ENCODE measurements at regions not wholly inside any gene's neighbourhood (a gene's known extent, or its start where the extent isn't known, plus 50 kb on each side); places are given as distances from the start of the nearest gene placed in this dataset.

DNA sequence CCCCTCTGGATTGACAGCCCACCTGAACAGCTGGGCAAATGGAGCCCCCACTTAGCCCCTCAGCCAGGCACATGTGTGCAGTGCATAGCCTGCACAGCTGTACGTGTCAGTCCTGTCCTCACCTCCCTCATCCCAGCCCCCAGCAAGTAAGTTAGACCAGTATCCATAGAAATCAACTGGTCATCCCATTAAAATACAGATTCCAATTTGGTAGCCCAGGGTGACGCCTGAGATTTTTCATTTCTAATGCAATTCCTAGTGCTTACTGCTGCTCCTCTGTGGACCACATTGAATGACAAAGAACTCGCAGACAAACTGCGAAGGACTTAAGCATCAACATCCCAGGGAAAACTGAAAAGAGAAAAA is 99.0 kb upstream of the GJB5 start:
- DNase-seq (ENCODE audit: low spot score) = no peak

DNA sequence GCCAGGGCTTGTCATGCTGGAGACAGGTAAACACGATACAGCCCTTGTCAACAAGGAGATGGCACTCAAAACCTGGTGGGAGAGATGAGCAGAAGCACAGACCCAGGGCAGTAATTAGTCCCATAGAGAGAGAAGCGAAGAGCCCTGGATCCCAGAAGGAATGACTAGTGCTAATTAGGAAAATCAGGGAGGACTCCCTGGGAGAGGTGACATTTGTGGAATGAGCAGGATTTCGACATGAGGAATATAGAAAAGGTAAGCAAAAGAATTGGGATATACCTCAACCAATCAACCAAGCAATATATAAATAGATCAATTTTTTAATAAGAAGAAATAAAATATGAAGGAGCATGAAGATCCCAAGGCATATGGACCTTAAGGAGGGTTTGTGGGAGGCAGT is 98.5 kb upstream of the GJB5 start:
- DNase-seq (ENCODE audit: low spot score) = no peak

DNA sequence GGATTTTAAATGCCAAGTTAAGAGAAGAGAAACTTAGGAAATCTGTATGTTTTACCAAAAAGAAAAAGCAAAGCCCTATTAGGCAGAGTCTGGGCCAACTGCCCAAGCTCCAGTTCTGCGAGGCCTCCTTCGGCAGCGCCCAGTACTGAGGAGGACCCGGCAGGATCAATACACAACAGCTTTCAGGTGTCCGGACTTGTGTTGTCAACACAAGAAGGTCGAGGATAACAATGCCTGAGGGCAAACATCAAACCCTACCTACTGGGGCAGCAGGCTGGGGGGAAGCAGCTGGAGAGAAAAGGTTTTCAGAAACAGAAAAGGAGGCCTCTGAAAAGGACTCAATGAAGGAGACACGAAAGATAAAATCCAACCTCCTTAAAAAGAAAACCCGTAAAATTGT is 98.1 kb upstream of the GJB5 start:
- no peak for DNase-seq (ENCODE audit: low spot score)

- no peak for DNase-seq (ENCODE audit: low spot score)
Measured at GRCh38 chr1:34657266-34657665, 97.6 kb upstream of the GJB5 start.

- no peak for DNase-seq (ENCODE audit: low spot score)
Measured at GRCh38 chr1:34657849-34658248, 97.0 kb upstream of the GJB5 start.

GRCh38 chr1:34663031-34663430 is 91.8 kb upstream of the GJB5 start:
- DNase-seq (ENCODE audit: low spot score) = no peak

DNA sequence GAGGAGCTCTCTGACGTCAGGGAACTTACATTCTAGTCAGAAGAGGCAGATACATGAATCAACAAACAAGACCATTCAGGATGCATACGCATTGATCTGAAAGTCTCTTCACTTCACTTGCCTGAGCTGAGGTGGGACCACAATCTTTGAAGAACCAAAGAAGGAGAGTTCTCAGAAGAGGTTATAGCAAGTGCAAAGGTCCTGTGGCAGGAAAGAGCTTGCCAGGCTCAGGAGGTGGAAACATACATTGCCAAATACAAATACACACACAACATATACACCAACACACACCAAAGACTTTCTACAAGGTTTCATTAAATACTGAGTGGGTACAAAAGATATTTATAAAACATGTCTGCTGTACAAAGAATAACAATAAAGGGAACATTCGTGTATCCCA is 86.8 kb upstream of the GJB5 start:
- DNase-seq (ENCODE audit: low spot score) = no peak

DNA sequence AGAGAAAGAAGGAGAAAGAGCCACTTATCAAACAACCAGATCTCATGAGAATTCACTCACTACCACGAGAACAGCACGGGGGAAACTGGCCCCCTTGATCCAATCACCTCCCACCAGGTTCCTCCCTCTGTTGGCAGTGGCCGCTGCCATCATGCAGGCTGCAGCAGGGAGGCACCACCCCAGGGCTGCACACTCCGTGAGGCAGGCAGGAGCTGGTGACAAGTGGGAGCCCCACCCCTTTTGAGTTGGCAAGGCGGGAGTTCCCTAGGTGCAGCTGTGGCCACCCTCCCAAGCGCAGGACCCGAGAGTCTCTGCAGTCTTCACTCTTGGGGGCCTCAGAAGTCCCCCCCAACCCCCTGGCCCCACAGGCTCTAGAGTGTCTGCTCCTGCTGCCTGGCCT is 83.9 kb upstream of the GJB5 start:
- DNase-seq (ENCODE audit: low spot score) = no peak

DNA sequence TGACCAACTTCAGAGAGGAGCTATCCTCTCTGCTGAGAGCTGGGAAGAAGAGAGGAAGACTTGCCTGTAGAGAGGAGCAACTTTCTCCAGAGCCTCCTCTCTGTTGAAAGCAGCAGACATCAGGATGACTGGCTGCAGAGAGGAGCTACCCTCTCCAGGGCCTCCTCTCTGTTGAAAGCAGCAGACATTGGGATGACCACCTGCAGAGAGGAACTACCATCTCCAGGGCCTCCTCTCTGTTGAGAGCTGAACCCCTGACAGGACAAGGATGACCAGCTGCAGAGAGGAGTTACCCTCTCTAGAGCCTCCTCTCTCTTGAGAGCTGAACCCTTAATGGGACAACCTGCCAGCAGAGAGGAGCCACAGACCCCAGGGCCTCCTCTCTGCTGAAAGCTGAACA is 83.0 kb upstream of the GJB5 start:
- DNase-seq (ENCODE audit: low spot score) = no peak

DNA sequence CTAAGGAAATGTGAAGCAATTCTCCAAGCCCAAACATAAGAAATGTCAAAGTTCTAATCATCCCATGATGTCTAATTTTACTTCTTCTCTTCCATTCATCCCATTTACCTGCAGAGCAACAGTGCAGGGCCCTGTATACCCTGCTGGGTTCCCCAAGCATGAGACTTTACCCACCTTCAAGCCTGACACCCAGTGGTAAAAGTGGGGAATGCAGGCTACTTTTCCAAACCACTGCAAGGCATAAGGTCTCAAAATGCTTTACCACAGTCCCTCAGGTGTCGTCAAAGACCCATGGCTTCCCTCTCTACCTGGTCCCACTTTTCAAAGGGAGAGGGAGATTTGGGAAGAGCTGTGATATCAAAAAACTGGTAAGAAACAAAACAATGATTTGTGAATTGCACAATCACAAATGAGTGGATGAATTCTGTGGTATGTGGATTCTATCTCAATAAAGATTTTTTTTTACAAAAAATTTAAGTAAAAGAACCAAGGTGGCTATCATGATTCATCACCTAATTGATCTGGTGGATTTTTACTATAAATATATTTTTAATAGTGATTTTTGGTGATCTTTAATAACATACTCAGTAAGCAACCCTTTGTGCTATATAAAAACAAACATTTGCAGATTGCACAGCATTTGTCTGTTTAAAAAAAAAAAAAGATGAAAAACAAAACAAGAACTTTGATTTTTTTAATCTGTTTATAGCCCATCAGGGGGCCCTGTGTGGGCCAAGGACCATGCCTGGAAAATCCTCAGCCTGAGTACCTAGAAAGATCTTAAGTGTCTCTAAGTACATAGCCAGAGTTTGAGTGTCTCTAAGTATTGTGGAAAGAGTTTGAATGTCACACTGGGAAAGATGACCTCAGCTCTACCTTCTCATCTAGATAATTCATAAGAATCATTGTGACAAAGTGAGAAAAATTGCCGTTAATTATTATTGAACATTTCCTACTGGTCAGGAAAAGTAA is 73.1 kb upstream of the GJB5 start:
- peak; percentile 12 for DNase-seq (ENCODE audit: low spot score)

GRCh38 chr1:34682452-34683223 is 72.2 kb upstream of the GJB5 start:
- DNase-seq (ENCODE audit: low spot score) = no peak

DNA sequence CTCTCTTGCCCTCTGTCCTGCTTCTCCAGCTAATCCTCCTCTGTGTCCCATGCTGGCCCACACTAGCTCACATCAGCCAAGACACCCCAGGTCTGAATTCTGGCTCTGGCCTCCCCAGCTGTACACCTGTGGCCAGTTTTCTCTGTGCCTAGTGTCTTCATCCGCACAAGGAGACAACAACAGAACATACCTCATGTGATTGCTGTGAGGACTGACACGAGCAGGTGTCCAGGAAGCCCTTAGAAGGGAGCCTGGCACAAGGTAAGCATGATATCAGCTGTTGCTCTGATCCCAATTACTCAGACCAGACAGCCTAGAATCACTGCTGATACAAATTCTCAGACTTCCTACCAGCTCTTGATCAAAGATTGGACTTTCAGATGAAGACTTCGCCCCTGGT is 71.2 kb upstream of the GJB5 start:
- DNase-seq (ENCODE audit: low spot score) = no peak

GRCh38 chr1:34684266-34684665 is 70.6 kb upstream of the GJB5 start:
- peak; percentile 6 for DNase-seq (ENCODE audit: low spot score)

DNA sequence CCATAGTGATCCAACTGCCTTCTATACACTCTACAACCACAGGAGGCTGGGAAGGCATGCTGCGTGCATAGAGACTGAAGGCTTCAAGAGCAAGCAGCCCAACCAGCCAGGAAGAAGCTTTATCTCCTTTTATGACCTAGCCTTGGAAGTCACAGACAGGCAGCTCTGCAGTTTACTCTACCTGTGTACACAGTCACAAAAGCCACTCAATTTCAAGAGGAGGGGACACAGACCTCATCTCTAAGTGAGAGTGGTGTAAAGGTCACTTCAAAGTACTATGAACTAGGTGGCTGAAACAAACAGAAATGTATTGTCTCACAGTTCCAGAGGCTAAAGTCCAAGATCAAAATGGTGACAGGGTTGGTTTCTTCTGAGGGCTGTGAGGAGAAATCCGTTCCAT is 69.6 kb upstream of the GJB5 start:
- DNase-seq (ENCODE audit: low spot score) = no peak

- no peak for DNase-seq (ENCODE audit: low spot score)
Measured at GRCh38 chr1:34686531-34686930, 68.3 kb upstream of the GJB5 start.

DNA sequence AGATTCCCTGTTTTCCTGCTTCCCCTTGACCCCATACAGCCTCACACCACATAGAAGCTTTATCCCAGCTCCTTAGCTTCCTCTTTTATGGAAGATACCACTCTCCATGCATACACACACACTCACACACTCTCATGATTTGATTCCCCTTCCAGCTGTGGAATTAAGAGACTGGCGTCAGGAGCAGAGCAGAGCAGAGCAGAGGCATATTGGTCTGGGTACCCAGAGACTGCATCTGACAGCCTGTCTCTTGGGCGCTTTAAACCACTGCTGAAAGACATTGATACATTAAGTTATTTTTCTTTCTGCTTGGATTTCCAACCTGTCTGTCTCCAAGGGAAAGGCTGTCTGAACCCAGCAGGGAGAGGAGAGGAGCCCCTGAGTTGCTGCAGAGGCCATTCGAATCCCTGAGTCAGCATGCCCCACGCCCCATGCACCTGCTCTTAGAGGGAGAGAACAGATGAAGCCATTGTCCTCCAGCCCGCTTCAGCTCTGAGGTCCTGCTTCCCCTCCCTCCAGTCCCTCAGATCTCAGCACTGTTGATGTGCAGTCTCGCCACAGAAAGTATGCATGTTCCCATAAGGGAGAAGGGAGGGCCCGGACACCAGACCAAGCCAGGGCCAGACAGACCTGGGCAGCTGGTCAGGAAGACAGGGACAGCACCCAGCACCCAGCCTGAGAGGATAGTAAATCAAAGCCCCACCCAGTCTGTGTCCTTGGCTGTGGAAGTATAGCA is 66.7 kb upstream of the GJB5 start:
- no peak for DNase-seq (ENCODE audit: low spot score)

DNA sequence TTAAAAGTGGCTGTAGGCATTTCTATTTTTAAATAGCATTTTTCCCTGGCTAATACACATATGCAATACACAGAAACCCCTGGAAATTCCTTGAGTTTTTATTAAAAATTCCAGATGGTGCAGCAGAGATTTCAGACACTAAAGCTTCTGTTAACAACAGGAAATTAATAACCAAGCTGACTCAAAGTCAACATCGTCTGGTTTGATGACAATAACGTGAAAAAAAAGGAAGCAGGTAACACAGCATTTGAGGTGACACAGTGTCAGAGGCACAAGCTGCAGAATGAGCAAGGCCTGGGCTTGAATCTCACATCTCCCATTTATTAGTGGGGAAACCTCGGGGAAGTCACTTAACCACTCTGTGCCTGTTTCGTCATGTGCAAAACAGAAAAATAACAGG is 64.6 kb upstream of the GJB5 start:
- no peak for DNase-seq (ENCODE audit: low spot score)

DNA sequence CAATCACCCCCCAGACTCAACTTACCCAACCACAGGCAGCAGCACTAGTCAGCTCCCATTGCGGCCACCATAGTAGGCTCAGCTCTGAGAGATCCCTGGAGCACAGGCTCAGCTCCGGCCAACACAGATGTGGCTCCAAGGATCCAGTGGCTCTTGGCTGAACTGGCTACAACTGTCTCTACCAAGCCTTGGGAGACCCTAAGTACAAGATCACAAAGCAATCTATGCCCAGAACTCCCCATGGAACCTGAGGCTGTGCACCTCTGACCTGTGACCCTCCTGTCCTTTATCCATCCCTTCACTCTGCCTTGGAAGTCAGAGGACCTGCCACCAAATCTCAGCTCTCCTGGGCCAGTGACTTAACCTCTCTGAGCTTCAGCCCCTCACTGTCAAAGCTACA is 61.8 kb upstream of the GJB5 start:
- DNase-seq (ENCODE audit: low spot score) = no peak

DNA sequence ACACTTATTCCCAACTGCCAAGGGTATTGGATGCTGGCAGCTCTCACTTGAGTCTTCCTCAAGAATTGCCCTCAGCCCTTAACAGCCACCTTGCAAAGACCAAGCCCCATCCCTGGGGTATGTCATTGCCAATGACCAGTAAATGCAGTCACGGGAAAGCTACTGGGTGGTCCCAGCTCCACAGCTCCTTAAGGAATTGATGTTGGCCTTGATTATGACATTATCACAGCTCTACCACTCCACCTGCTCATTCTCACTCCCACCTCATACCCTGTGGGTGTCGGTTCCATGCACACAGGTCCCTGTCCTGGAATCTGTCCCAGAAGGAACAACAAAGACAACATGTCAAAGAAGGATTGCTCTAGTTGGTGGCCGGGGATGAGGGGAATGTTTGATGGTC is 60.5 kb upstream of the GJB5 start:
- DNase-seq (ENCODE audit: low spot score) = no peak

GRCh38 chr1:34695580-34695979 is 59.3 kb upstream of the GJB5 start:
- DNase-seq (ENCODE audit: low spot score) = no peak

- DNase-seq (ENCODE audit: low spot score) = peak; percentile 7
Measured at GRCh38 chr1:34696230-34696629, 58.6 kb upstream of the GJB5 start.

GRCh38 chr1:34696981-34697380 is 57.9 kb upstream of the GJB5 start:
- no peak for DNase-seq (ENCODE audit: low spot score)

- DNase-seq (ENCODE audit: low spot score) = no peak
Measured at GRCh38 chr1:34697818-34698217, 57.0 kb upstream of the GJB5 start.
